ENCODE measurements at regions not wholly inside any gene's neighbourhood (a gene's known extent, or its start where the extent isn't known, plus 50 kb on each side); places are given as distances from the start of the nearest gene placed in this dataset.

- FAIRE-seq = no peak
Measured at GRCh38 chr15:96756146-96756545, 425.6 kb downstream of the NR2F2 start.

GRCh38 chr15:96756656-96757055 is 426.2 kb downstream of the NR2F2 start:
- FAIRE-seq = no peak

GRCh38 chr15:96762566-96762965 is 432.1 kb downstream of the NR2F2 start:
- FAIRE-seq = no peak

GRCh38 chr15:96764501-96764900 is 434.0 kb downstream of the NR2F2 start:
- no peak for FAIRE-seq

GRCh38 chr15:96764946-96765345 is 434.4 kb downstream of the NR2F2 start:
- FAIRE-seq = no peak

GRCh38 chr15:96766366-96766765 is 435.9 kb downstream of the NR2F2 start:
- no peak for FAIRE-seq

- no peak for FAIRE-seq
Measured at GRCh38 chr15:96767703-96768434, 437.4 kb downstream of the NR2F2 start.

- no peak for FAIRE-seq
Measured at GRCh38 chr15:96768435-96768789, 437.9 kb downstream of the NR2F2 start.

- no peak for FAIRE-seq
Measured at GRCh38 chr15:96771035-96771434, 440.5 kb downstream of the NR2F2 start.

- no peak for FAIRE-seq
Measured at GRCh38 chr15:96774216-96774615, 443.7 kb downstream of the NR2F2 start.

GRCh38 chr15:96783746-96784145 is 453.2 kb downstream of the NR2F2 start:
- no peak for FAIRE-seq

GRCh38 chr15:96790004-96790403 is 459.5 kb downstream of the NR2F2 start:
- no peak for FAIRE-seq

- FAIRE-seq = no peak
Measured at GRCh38 chr15:96792216-96792615, 461.7 kb downstream of the NR2F2 start.

GRCh38 chr15:96796841-96797240 is 466.3 kb downstream of the NR2F2 start:
- no peak for FAIRE-seq

- no peak for FAIRE-seq
Measured at GRCh38 chr15:96801576-96802150, 471.2 kb downstream of the NR2F2 start.

- no peak for FAIRE-seq
Measured at GRCh38 chr15:96802611-96803255, 472.2 kb downstream of the NR2F2 start.

- no peak for FAIRE-seq
Measured at GRCh38 chr15:96804754-96805153, 474.3 kb downstream of the NR2F2 start.

GRCh38 chr15:96807361-96807760 is 476.9 kb downstream of the NR2F2 start:
- no peak for FAIRE-seq

- FAIRE-seq = no peak
Measured at GRCh38 chr15:96817900-96818299, 487.4 kb downstream of the NR2F2 start.

GRCh38 chr15:96818861-96819260 is 488.4 kb downstream of the NR2F2 start:
- no peak for FAIRE-seq

GRCh38 chr15:96827981-96828380 is 497.5 kb downstream of the NR2F2 start:
- no peak for FAIRE-seq

GRCh38 chr15:96837241-96837970 is 506.9 kb downstream of the NR2F2 start:
- no peak for FAIRE-seq

GRCh38 chr15:96838081-96838480 is 507.6 kb downstream of the NR2F2 start:
- FAIRE-seq = no peak

All from TTC549 (cell line).